ENCODE measurements at regions not wholly inside any gene's neighbourhood (a gene's known extent, or its start where the extent isn't known, plus 50 kb on each side); places are given as distances from the start of the nearest gene placed in this dataset.

- H3K27ac Mint-ChIP-seq (ENCODE audit: low read depth, unreplicated experiment) = no peak overlapping the region
- H3K4me3 Mint-ChIP-seq (ENCODE audit: unreplicated experiment) = no peak overlapping the region
- CTCF ChIA-PET = interaction anchor here (0.5 kb wide), 1 partner anchor 257 kb away, joined by 4 read pairs; no protein-coding TSS in a partner anchor
- H3K4me1 Mint-ChIP-seq (ENCODE audit: insufficient read depth, unreplicated experiment) = no peaks in the 10 kb centered on the region
- no peaks in the 10 kb centered on the region for H3K36me3 Mint-ChIP-seq (ENCODE audit: insufficient read depth, unreplicated experiment)
- H3K9me3 Mint-ChIP-seq (ENCODE audit: unreplicated experiment) = no peaks in the 10 kb centered on the region
- no peak for TF ChIP-seq CTCF (IDR thresholded peaks at IDR 0.05; ENCODE audit: unreplicated experiment)
- no peak for DNase-seq (ENCODE audit: unreplicated experiment)
- peaks cover 69% of the 10 kb centered on the region for H3K27me3 Mint-ChIP-seq (ENCODE audit: insufficient read depth, unreplicated experiment)
- BruUV-seq (replicated peaks) = no TSS peak
- POLR2A ChIA-PET = no interaction called here
- intact Hi-C loops (cut with micrococcal nuclease) = no loop called here
These were observed 498.0 kb upstream of the ZMIZ1 start for GRCh38 chr10:78570633-78571235.

- Mint-ChIP-seq H3K9me3 (ENCODE audit: unreplicated experiment) (no peaks in the 10 kb centered on the region), H3K4me3 (ENCODE audit: unreplicated experiment) (no peak overlapping the region), H3K27ac (ENCODE audit: low read depth, unreplicated experiment) (no peak overlapping the region), H3K27me3 (ENCODE audit: insufficient read depth, unreplicated experiment) (peaks cover 74% of the 10 kb centered on the region), H3K36me3 (ENCODE audit: insufficient read depth, unreplicated experiment) (no peaks in the 10 kb centered on the region), H3K4me1 (ENCODE audit: insufficient read depth, unreplicated experiment) (no peaks in the 10 kb centered on the region)
- no TSS peak for BruUV-seq (replicated peaks)
- ChIA-PET CTCF (interaction anchor here (0.5 kb wide), 1 partner anchor 256 kb away, joined by 4 read pairs; no protein-coding TSS in a partner anchor), POLR2A (no interaction called here)
- TF ChIP-seq CTCF (IDR thresholded peaks at IDR 0.05; ENCODE audit: unreplicated experiment) = no peak
- intact Hi-C loops (cut with micrococcal nuclease) = no loop called here
- no peak for DNase-seq (ENCODE audit: unreplicated experiment)
These were observed 497.5 kb upstream of the ZMIZ1 start for GRCh38 chr10:78571286-78571685.

DNA sequence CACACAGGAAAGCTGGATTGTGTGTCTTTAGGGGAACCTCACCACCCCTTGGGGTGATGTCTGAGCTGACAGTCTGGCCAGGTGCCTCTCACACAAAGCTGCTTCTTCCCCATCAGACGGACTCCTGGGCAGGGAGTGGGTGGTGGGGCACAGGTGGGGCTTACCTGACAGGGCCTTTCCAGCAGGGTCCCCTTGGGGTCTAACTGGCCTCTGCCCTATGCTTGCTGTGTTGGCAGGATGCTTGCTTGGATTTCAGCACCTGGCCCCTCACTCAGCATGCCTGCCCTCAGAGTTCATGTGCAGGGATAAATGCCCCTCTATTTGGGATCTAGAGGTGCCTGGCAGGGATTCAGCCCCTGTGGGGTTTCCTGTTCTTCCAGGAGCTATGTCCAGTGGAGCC lies 496.9 kb upstream of the ZMIZ1 start:
- H3K4me3 Mint-ChIP-seq (ENCODE audit: unreplicated experiment) = no peak overlapping the region
- no peaks in the 10 kb centered on the region for H3K4me1 Mint-ChIP-seq (ENCODE audit: insufficient read depth, unreplicated experiment)
- no peak for TF ChIP-seq CTCF (IDR thresholded peaks at IDR 0.05; ENCODE audit: unreplicated experiment)
- H3K9me3 Mint-ChIP-seq (ENCODE audit: unreplicated experiment) = no peaks in the 10 kb centered on the region
- no peak for DNase-seq (ENCODE audit: unreplicated experiment)
- H3K36me3 Mint-ChIP-seq (ENCODE audit: insufficient read depth, unreplicated experiment) = no peaks in the 10 kb centered on the region
- POLR2A ChIA-PET = no interaction called here
- BruUV-seq (replicated peaks) = no TSS peak
- intact Hi-C loops (cut with micrococcal nuclease) = no loop called here
- H3K27ac Mint-ChIP-seq (ENCODE audit: low read depth, unreplicated experiment) = no peak overlapping the region
- CTCF ChIA-PET = no interaction called here
- H3K27me3 Mint-ChIP-seq (ENCODE audit: insufficient read depth, unreplicated experiment) = peaks cover 71% of the 10 kb centered on the region

DNA sequence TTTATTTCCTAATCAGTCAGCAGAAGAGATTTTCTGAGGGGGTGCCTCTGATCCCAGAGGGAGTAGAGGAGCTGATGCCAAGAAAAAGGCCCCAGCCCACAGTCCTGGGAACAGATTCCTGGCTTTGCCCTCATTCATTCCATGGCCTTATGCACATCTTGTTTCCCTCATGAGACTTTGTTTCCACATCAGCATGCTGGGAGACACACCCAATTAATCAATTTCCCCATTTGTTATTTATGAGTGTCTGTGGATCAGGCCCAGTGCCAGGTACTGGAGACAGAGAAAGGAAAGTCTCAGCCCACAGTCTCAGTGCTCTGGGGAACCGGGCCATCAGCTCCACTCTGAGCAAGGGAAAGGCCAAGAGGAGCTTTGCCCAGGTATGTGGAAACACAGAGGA lies 496.2 kb upstream of the ZMIZ1 start:
- Mint-ChIP-seq H3K9me3 (ENCODE audit: unreplicated experiment) (no peaks in the 10 kb centered on the region), H3K27me3 (ENCODE audit: insufficient read depth, unreplicated experiment) (peaks cover 65% of the 10 kb centered on the region), H3K4me3 (ENCODE audit: unreplicated experiment) (no peak overlapping the region), H3K36me3 (ENCODE audit: insufficient read depth, unreplicated experiment) (no peaks in the 10 kb centered on the region), H3K27ac (ENCODE audit: low read depth, unreplicated experiment) (no peak overlapping the region), H3K4me1 (ENCODE audit: insufficient read depth, unreplicated experiment) (no peaks in the 10 kb centered on the region)
- TF ChIP-seq CTCF (IDR thresholded peaks at IDR 0.05; ENCODE audit: unreplicated experiment) = no peak
- no peak for DNase-seq (ENCODE audit: unreplicated experiment)
- no TSS peak for BruUV-seq (replicated peaks)
- intact Hi-C loops (cut with micrococcal nuclease) = no loop called here
- ChIA-PET POLR2A (no interaction called here), CTCF (interaction anchor here (0.7 kb wide), 1 partner anchor 728 kb away, joined by 3 read pairs; no protein-coding TSS in a partner anchor)

Measured in MCF 10A (cell line).